H1 (cell line): ENCODE measurements at regions not wholly inside any gene's neighbourhood (a gene's known extent, or its start where the extent isn't known, plus 50 kb on each side); places are given as distances from the start of the nearest gene placed in this dataset.

Experiments
- CTCF ChIA-PET: fragments of 300-600 bp; sonication (Branson Sonifier 250); formaldehyde crosslinking; loops from one replicate; lab custom pipeline; 2021; ENCODE audit not compliant: partially characterized antibody; lab: Charles Lee
- POLR2A ChIA-PET: fragments of 300-600 bp; sonication (Branson Sonifier 250); formaldehyde crosslinking; loops from one replicate; lab custom pipeline; 2021; ENCODE audit warnings: inconsistent platforms; ENCODE audit not compliant: partially characterized antibody; lab: Charles Lee
- DNase-seq, 2 experiments: peaks; one replicate each; pipeline versions ENCODE4 v3.0.0 to v3.0.0-alpha.2; 2010 to 2022; ENCODE audit warnings: low spot score in 2 of 2, low read depth in 1 of 2, mixed read lengths in 1 of 2
- FAIRE-seq: peaks from 2 replicates; lab custom pipeline; 2011; peaks lifted over from hg19 to GRCh38; lab: Jason Lieb, UNC
- H2AFZ ChIP-seq: 2 replicates; pipeline ENCODE4 v1.8.1; 2012; ENCODE audit warnings: low read length, inconsistent platforms
- H2AK5ac ChIP-seq: 2 replicates; pipeline ENCODE4 v1.6.1; 2013; ENCODE audit warnings: low read depth, low read length
- H2BK120ac ChIP-seq: replicated peaks from 2 replicates; pipeline ENCODE3; 2013; ENCODE audit warnings: low read depth, low read length, inconsistent platforms
- H2BK12ac ChIP-seq: 2 replicates; pipeline ENCODE4 v1.6.1; 2013; ENCODE audit warnings: low read depth, low read length
- H2BK15ac ChIP-seq: 2 replicates; pipeline ENCODE4 v1.6.1; 2013; ENCODE audit warnings: low read length
- H2BK20ac ChIP-seq: 2 replicates; pipeline ENCODE4 v1.6.1; 2013; ENCODE audit warnings: low read length
- H2BK5ac ChIP-seq: 2 replicates; pipeline ENCODE4 v1.6.1; 2013; ENCODE audit warnings: low read depth, low read length
- H3K14ac ChIP-seq: 2 replicates; pipeline ENCODE4 v1.6.1; 2013; ENCODE audit warnings: inconsistent platforms; ENCODE audit not compliant: insufficient read length
- H3K18ac ChIP-seq: 2 replicates; pipeline ENCODE4 v1.6.1; 2013; ENCODE audit warnings: low read length; ENCODE audit errors: extremely low read depth
- H3K23ac ChIP-seq: 2 replicates; pipeline ENCODE4 v1.6.1; 2013; ENCODE audit warnings: inconsistent platforms; ENCODE audit not compliant: insufficient read length
- H3K23me2 ChIP-seq: 2 replicates; pipeline ENCODE4 v1.6.1; 2013; ENCODE audit warnings: low read depth, low read length
- H3K27ac ChIP-seq: 2 replicates; pipeline ENCODE4 v1.6.1; 2011; ENCODE audit warnings: low read depth, low read length, inconsistent platforms
- H3K27me3 ChIP-seq, 4 experiments: replicated peaks in 1 of 4; 1 replicate in 1 of 4; 2 replicates in 3 of 4; pipeline versions ENCODE4 v1.6.1 to v1.8.1; 2011 to 2013; ENCODE audit warnings: low read length in 3 of 4, mild to moderate bottlenecking in 3 of 4, inconsistent platforms in 2 of 4, mixed read lengths in 2 of 4, moderate library complexity in 1 of 4; ENCODE audit not compliant: control insufficient read depth in 3 of 4, insufficient read depth in 3 of 4; ENCODE audit errors: extremely low read depth in 1 of 4
- H3K36me3 ChIP-seq, 4 experiments: 2 replicates each; pipeline versions ENCODE4 v1.6.1 to v1.8.1; 2011 to 2013; ENCODE audit warnings: mild to moderate bottlenecking in 4 of 4, low read length in 3 of 4, moderate library complexity in 2 of 4, control low read depth in 1 of 4, inconsistent platforms in 1 of 4; ENCODE audit not compliant: insufficient read depth in 4 of 4, control insufficient read depth in 2 of 4
- H3K4ac ChIP-seq: replicated peaks from 2 replicates; pipeline ENCODE3; 2013; ENCODE audit warnings: low read length, low read depth, mixed read lengths, inconsistent platforms; ENCODE audit not compliant: insufficient read length
- H3K4me1 ChIP-seq, 4 experiments: replicated peaks in 1 of 4; 1 replicate in 1 of 4; 2 replicates in 3 of 4; pipeline versions ENCODE4 v1.6.1 to v1.8.1; 2011 to 2013; ENCODE audit warnings: low read length in 3 of 4, inconsistent platforms in 2 of 4, mixed read lengths in 1 of 4; ENCODE audit not compliant: insufficient read depth in 4 of 4, control insufficient read depth in 3 of 4
- H3K4me2 ChIP-seq, 2 experiments: 2 replicates each; pipeline versions ENCODE4 v1.6.1 to v1.8.1; 2011 to 2013; ENCODE audit warnings: low read depth in 2 of 2, low read length in 2 of 2, control low read depth in 1 of 2, inconsistent platforms in 1 of 2, mild to moderate bottlenecking in 1 of 2; ENCODE audit not compliant: insufficient read depth in 1 of 2
- H3K4me3 ChIP-seq, 4 experiments: fragments of 200-600, 300-600 bp in 1 of 4; sonication (generic), shearing (Covaris generic), sonication (Bioruptor Twin) in 1 of 4; 2 replicates each; pipeline versions ENCODE4 v1.5.1 to v1.8.1; 2011 to 2016; ENCODE audit warnings: low read length in 4 of 4, low read depth in 3 of 4, control low read depth in 2 of 4, inconsistent platforms in 2 of 4, mild to moderate bottlenecking in 2 of 4, mixed read lengths in 1 of 4, moderate library complexity in 1 of 4; ENCODE audit not compliant: insufficient read depth in 2 of 4; ENCODE audit errors: extremely low read depth in 1 of 4
- H3K56ac ChIP-seq: replicated peaks from 2 replicates; pipeline ENCODE3; 2013; ENCODE audit warnings: low read depth, mild to moderate bottlenecking, mixed read lengths, low read length, inconsistent platforms; ENCODE audit not compliant: insufficient read length
- H3K79me1 ChIP-seq: 2 replicates; pipeline ENCODE4 v1.6.1; 2013; ENCODE audit warnings: low read depth, low read length, control low read depth
- H3K79me2 ChIP-seq, 2 experiments: 2 replicates each; pipeline versions ENCODE4 v1.6.1 to v1.8.1; 2012 to 2013; ENCODE audit warnings: low read length in 2 of 2, mild to moderate bottlenecking in 2 of 2, inconsistent platforms in 1 of 2; ENCODE audit not compliant: insufficient read depth in 2 of 2, control insufficient read depth in 1 of 2
- H3K9ac ChIP-seq, 4 experiments: replicated peaks in 1 of 4; 1 replicate in 1 of 4; 2 replicates in 3 of 4; pipeline versions ENCODE4 v1.6.1 to v1.8.1; 2011 to 2013; ENCODE audit warnings: low read depth in 3 of 4, low read length in 3 of 4, control low read depth in 2 of 4, mild to moderate bottlenecking in 2 of 4, moderate library complexity in 2 of 4, inconsistent platforms in 1 of 4; ENCODE audit errors: extremely low read depth in 1 of 4
- H3K9me3 ChIP-seq, 2 experiments: 2 replicates each; pipeline versions ENCODE4 v1.6.1 to v1.8.1; 2012 to 2013; ENCODE audit warnings: mild to moderate bottlenecking in 2 of 2, moderate library complexity in 2 of 2, control low read depth in 1 of 2, inconsistent platforms in 1 of 2, low read depth in 1 of 2, low read length in 1 of 2, mixed read lengths in 1 of 2; ENCODE audit not compliant: insufficient read depth in 2 of 2
- H4K20me1 ChIP-seq, 2 experiments: replicated peaks in 1 of 2; 2 replicates each; pipeline versions ENCODE3 to v1.8.1; 2011 to 2013; ENCODE audit warnings: inconsistent platforms in 2 of 2, low read length in 2 of 2, mild to moderate bottlenecking in 1 of 2; ENCODE audit not compliant: insufficient read depth in 2 of 2, control insufficient read depth in 1 of 2
- H4K5ac ChIP-seq: 2 replicates; pipeline ENCODE4 v1.6.1; 2013; ENCODE audit warnings: low read length, low read depth, mixed read lengths, inconsistent platforms; ENCODE audit not compliant: insufficient read length
- H4K8ac ChIP-seq: 2 replicates; pipeline ENCODE4 v1.8.0; 2013; ENCODE audit warnings: mild to moderate bottlenecking, moderate library complexity, low read length, inconsistent platforms; ENCODE audit not compliant: insufficient read depth; ENCODE audit errors: extremely low read depth
- H4K91ac ChIP-seq: replicated peaks from 2 replicates; pipeline ENCODE3; 2013; ENCODE audit warnings: low read length, mixed read lengths, inconsistent platforms; ENCODE audit not compliant: insufficient read length
- CBX5 ChIP-seq: fragments of 300-800, 300-1000 bp; sonication (generic); IDR thresholded peaks from 2 replicates; pipeline ENCODE4 v1.7.1; 2016; ENCODE audit warnings: antibody characterized with exemption, low read length, low read depth
- CEBPB ChIP-seq: IDR thresholded peaks from 2 replicates; pipeline ENCODE4 v1.6.1; 2012; ENCODE audit warnings: low read depth, low read length
- CREB1 ChIP-seq: IDR thresholded peaks from 2 replicates; pipeline ENCODE4 v1.6.1; 2012; ENCODE audit warnings: inconsistent platforms
- E2F6 ChIP-seq: IDR thresholded peaks from 2 replicates; pipeline ENCODE4 v1.6.1; 2012; ENCODE audit warnings: inconsistent platforms
- HDAC2 ChIP-seq, 2 experiments: fragments of 300-600 bp in 1 of 2; sonication (generic) in 1 of 2; IDR thresholded peaks; 2 replicates each; pipeline ENCODE4 v1.6.1; 2011 to 2012; ENCODE audit warnings: low read depth in 2 of 2, low read length in 2 of 2, mild to moderate bottlenecking in 2 of 2, moderate library complexity in 2 of 2, borderline replicate concordance in 1 of 2, inconsistent platforms in 1 of 2
- MAX ChIP-seq: IDR thresholded peaks from 2 replicates; pipeline ENCODE4 v1.6.1; 2012; ENCODE audit warnings: inconsistent platforms
- RBBP5 ChIP-seq: IDR thresholded peaks from 2 replicates; pipeline ENCODE4 v1.7.1; 2012; ENCODE audit warnings: low read depth, mild to moderate bottlenecking, inconsistent platforms, low read length, moderate library complexity, borderline replicate concordance
- SP2 ChIP-seq: IDR thresholded peaks from 2 replicates; pipeline ENCODE4 v1.6.1; 2012; ENCODE audit warnings: mild to moderate bottlenecking, low read length, inconsistent platforms
- SRF ChIP-seq: IDR thresholded peaks from 2 replicates; pipeline ENCODE4 v1.6.1; 2011; ENCODE audit warnings: mild to moderate bottlenecking, low read depth, low read length, moderate library complexity
- TAF1 ChIP-seq: IDR thresholded peaks from 2 replicates; pipeline ENCODE4 v1.6.1; 2011; ENCODE audit warnings: mild to moderate bottlenecking, low read depth, low read length
- USF2 ChIP-seq: IDR thresholded peaks from 2 replicates; pipeline ENCODE4 v1.6.1; 2011; ENCODE audit warnings: low read length, improper control_type of control experiment
- WGBS, 2 experiments: shearing (Covaris generic) in 1 of 2; methylation state at CpG; one replicate each; pipeline versions ENCODE4 v1.1.6 to v1.1.7; 2013 to 2015; ENCODE audit warnings: low lambda C conversion rate in 2 of 2, mixed read lengths in 2 of 2, inconsistent platforms in 1 of 2, low coverage in 1 of 2, missing lambda C conversion rate in 1 of 2; ENCODE audit not compliant: insufficient replicate concordance in 2 of 2, insufficient coverage in 1 of 2, insufficient read length in 1 of 2; ENCODE audit errors: extremely low coverage in 1 of 2, missing lambda C conversion rate in 1 of 2; 5-methylcytosine and 5-hydroxymethylcytosine counted together

- Histone ChIP-seq H4K91ac (no peak overlapping the region), H3K36me3 (no peaks in the 10 kb centered on the region), H3K18ac (no peak overlapping the region), H3K23me2 (no peaks in the 10 kb centered on the region), H2AK5ac (no peak overlapping the region), H3K56ac (no peak overlapping the region), H4K8ac (no peak overlapping the region), H3K4me2 (no peak overlapping the region), H3K79me1 (no peaks in the 10 kb centered on the region), H2AFZ (no peak overlapping the region), H2BK120ac (no peak overlapping the region), H3K23ac (no peak overlapping the region), H3K79me2 (no peaks in the 10 kb centered on the region), H3K14ac (no peak overlapping the region), H4K20me1 (no peaks in the 10 kb centered on the region), H2BK20ac (no peak overlapping the region), H2BK12ac (no peak overlapping the region), H4K5ac (no peak overlapping the region), H3K4me3 (no peak overlapping the region), H3K27ac (no peak overlapping the region), H3K4ac (no peak overlapping the region), H2BK5ac (no peak overlapping the region), H3K9me3 (no peaks in the 10 kb centered on the region), H3K4me1 (no peaks in the 10 kb centered on the region), H3K9ac (no peak overlapping the region), H2BK15ac (no peak overlapping the region), H3K27me3 (no peaks in the 10 kb centered on the region)
- DNase-seq (no peak), FAIRE-seq (no peak)
- WGBS, 2 experiments, result 92% methylated on average over 4 of the region's 4 CpGs; no CpG with 5 or more reads in 1 of the 2 experiments
- TF ChIP-seq RBBP5 (no peak), HDAC2 (IDR thresholded peaks at IDR 0.05; ENCODE audit: borderline replicate concordance in 1 of 2, low read depth in 2 of 2, low read length in 2 of 2) (no peak), MAX (no peak), SRF (no peak), CBX5 (no peak), SP2 (no peak), TAF1 (no peak), CEBPB (no peak), USF2 (no peak), CREB1 (no peak), E2F6 (no peak)
- POLR2A ChIA-PET, result no interaction called here
- CTCF ChIA-PET, result no interaction called here
Measured at GRCh38 chr5:17436350-17436749, 61.7 kb upstream of the TAF11L2 start.
